GM23248 (cell line): ENCODE measurements at regions not wholly inside any gene's neighbourhood (a gene's known extent, or its start where the extent isn't known, plus 50 kb on each side); places are given as distances from the start of the nearest gene placed in this dataset.
"Not testable (repeated sequence)": the region's sequence is repeated elsewhere in the genome, so short reads cannot be mapped to it uniquely, and the experiment has no call there.

Experiments
- DNase-seq: peaks from one replicate; pipeline ENCODE4 v3.0.0-alpha.2; 2015
- H2AFZ ChIP-seq: fragments of 200-600 bp; sonication (generic); 2 replicates; pipeline ENCODE4 v1.6.1; 2016; ENCODE audit warnings: antibody characterized with exemption
- H3F3A ChIP-seq: fragments of 200-600 bp; sonication (generic); 2 replicates; pipeline ENCODE4 v1.6.1; 2016; ENCODE audit warnings: mild to moderate bottlenecking, antibody characterized with exemption, mixed run types; ENCODE audit not compliant: insufficient read depth
- H3K27ac ChIP-seq: fragments of 200-600 bp; sonication (generic); 2 replicates; pipeline ENCODE4 v1.5.1; 2016; ENCODE audit warnings: mild to moderate bottlenecking
- H3K27me3 ChIP-seq: fragments of 200-600 bp; sonication (generic); replicated peaks from 2 replicates; pipeline ENCODE4 v1.6.1; 2016; ENCODE audit warnings: mild to moderate bottlenecking; ENCODE audit not compliant: insufficient read depth
- H3K36me3 ChIP-seq: fragments of 200-600 bp; sonication (generic); 2 replicates; pipeline ENCODE4 v1.6.1; 2016; ENCODE audit warnings: low read depth, mild to moderate bottlenecking
- H3K4me1 ChIP-seq: fragments of 200-600 bp; sonication (generic); 2 replicates; pipeline ENCODE4 v1.6.1; 2016; ENCODE audit warnings: mild to moderate bottlenecking; ENCODE audit not compliant: insufficient read depth
- H3K4me2 ChIP-seq: fragments of 200-600 bp; sonication (generic); one replicate; pipeline ENCODE4 v1.6.1; 2016; ENCODE audit warnings: mild to moderate bottlenecking; ENCODE audit not compliant: unreplicated experiment
- H3K4me3 ChIP-seq: fragments of 200-600 bp; sonication (generic); 2 replicates; pipeline ENCODE4 v1.5.1; 2016; ENCODE audit warnings: mild to moderate bottlenecking
- H3K79me2 ChIP-seq: fragments of 200-600 bp; sonication (generic); 2 replicates; pipeline ENCODE4 v1.6.1; 2016; ENCODE audit warnings: mild to moderate bottlenecking; ENCODE audit not compliant: insufficient read depth
- H3K9ac ChIP-seq: fragments of 200-600 bp; sonication (generic); 2 replicates; pipeline ENCODE4 v1.6.1; 2016; ENCODE audit warnings: mild to moderate bottlenecking
- H3K9me2 ChIP-seq: fragments of 200-600 bp; sonication (generic); 2 replicates; pipeline ENCODE4 v1.6.1; 2016; ENCODE audit warnings: mixed run types, mild to moderate bottlenecking, moderate library complexity; ENCODE audit not compliant: insufficient read depth
- H3K9me3 ChIP-seq: fragments of 200-600 bp; sonication (generic); one replicate; pipeline ENCODE4 v1.6.1; 2017; ENCODE audit warnings: low read depth
- H4K20me1 ChIP-seq: fragments of 200-600 bp; sonication (generic); 2 replicates; pipeline ENCODE4 v1.6.0; 2016; ENCODE audit not compliant: insufficient read depth
- EZH2 ChIP-seq: fragments of 200-600 bp; sonication (generic); IDR thresholded peaks from 2 replicates; pipeline ENCODE4 v1.6.1; 2018; ENCODE audit warnings: antibody characterized with exemption, mild to moderate bottlenecking; ENCODE audit not compliant: insufficient read depth, poor library complexity, severe bottlenecking
- EZH2phosphoT487 ChIP-seq: fragments of 200-600 bp; sonication (generic); IDR thresholded peaks from 2 replicates; pipeline ENCODE4 v1.6.1; 2018; ENCODE audit warnings: antibody characterized with exemption, moderate library complexity, mild to moderate bottlenecking, low read depth; ENCODE audit not compliant: insufficient read depth
- WGBS, 2 experiments: methylation state at CpG; one replicate each; pipeline ENCODE4 v1.1.6; 2015 to 2017; ENCODE audit warnings: low lambda C conversion rate in 2 of 2, low coverage in 1 of 2; ENCODE audit errors: missing lambda C conversion rate in 2 of 2; 5-methylcytosine and 5-hydroxymethylcytosine counted together
- in situ Hi-C: fragments of 300-500 bp; cut with MboI; formaldehyde crosslinking; loops from 2 replicates; pipeline ENCODE4 v1.15.0; 2020

GRCh38 chr13:22915442-22916082 lies 265.2 kb upstream of the SGCG start:
- Histone ChIP-seq H2AFZ (peak overlapping the region; percentile 85), H3K9me2 (no peaks in the 10 kb centered on the region), H3K36me3 (no peaks in the 10 kb centered on the region), H3K9me3 (no peaks in the 10 kb centered on the region), H3K4me1 (peaks cover 3% of the 10 kb centered on the region; the same call in 1 of the 2 replicates), H3K4me2 (peak overlapping the region; percentile 97), H3K27me3 (peaks cover 26% of the 10 kb centered on the region; the same call in 1 of the 2 replicates), H3K27ac (no peak overlapping the region), H3K9ac (peak overlapping the region; percentile 30), H3K79me2 (no peaks in the 10 kb centered on the region), H3K4me3 (peak overlapping the region; percentile 80), H3F3A (no peaks in the 10 kb centered on the region), H4K20me1 (no peaks in the 10 kb centered on the region)
- WGBS, 2 experiments: 0 to 1% methylated on average over 20 to 58 of the region's 58 CpGs
- DNase-seq: peak; percentile 56
- in situ Hi-C loops: no loop called here
- TF ChIP-seq EZH2phosphoT487 (no peak), EZH2 (no peak)

GRCh38 chr13:22916276-22916675 lies 264.5 kb upstream of the SGCG start:
- H3K4me1 ChIP-seq, in situ Hi-C loops, H3K9me3 ChIP-seq, H3K79me2 ChIP-seq, H3K27ac ChIP-seq, H3K9me2 ChIP-seq, H3F3A ChIP-seq, H3K4me2 ChIP-seq, H4K20me1 ChIP-seq, DNase-seq, H3K36me3 ChIP-seq, H3K9ac ChIP-seq: not testable (repeated sequence)
- H3K4me3 ChIP-seq: peak overlapping the region; percentile 80; the same call in 1 of the 2 replicates
- peaks cover 26% of the 10 kb centered on the region; the same call in 1 of the 2 replicates for H3K27me3 ChIP-seq
- 22 to 32% methylated on average over 4 of the region's 4 CpGs for WGBS, 2 experiments
- H2AFZ ChIP-seq: peak overlapping the region; percentile 85

GRCh38 chr13:22925881-22926747 lies 254.7 kb upstream of the SGCG start:
- WGBS, 2 experiments: 20 to 41% methylated on average over 23 to 55 of the region's 55 CpGs
- Histone ChIP-seq H3K27me3 (no peaks in the 10 kb centered on the region), H3K4me3 (no peak overlapping the region), H3F3A (no peaks in the 10 kb centered on the region), H4K20me1 (no peaks in the 10 kb centered on the region), H2AFZ (peak overlapping the region; percentile 41; the same call in 1 of the 2 replicates), H3K4me2 (no peak overlapping the region), H3K9me2 (no peaks in the 10 kb centered on the region), H3K36me3 (no peaks in the 10 kb centered on the region), H3K79me2 (no peaks in the 10 kb centered on the region), H3K9me3 (no peaks in the 10 kb centered on the region), H3K27ac (no peak overlapping the region), H3K9ac (no peak overlapping the region), H3K4me1 (no peaks in the 10 kb centered on the region)
- TF ChIP-seq EZH2 (no peak), EZH2phosphoT487 (no peak)
- in situ Hi-C loops: no loop called here
- peak; percentile 28 for DNase-seq

GRCh38 chr13:22926748-22927400 lies 253.9 kb upstream of the SGCG start:
- Histone ChIP-seq H4K20me1 (no peaks in the 10 kb centered on the region), H3K27me3 (no peaks in the 10 kb centered on the region), H3K4me1 (no peaks in the 10 kb centered on the region), H3K4me2 (no peak overlapping the region), H3K9me2 (no peaks in the 10 kb centered on the region), H3K27ac (no peak overlapping the region), H3K9ac (no peak overlapping the region), H3F3A (no peaks in the 10 kb centered on the region), H3K9me3 (no peaks in the 10 kb centered on the region), H3K79me2 (no peaks in the 10 kb centered on the region), H3K36me3 (no peaks in the 10 kb centered on the region), H2AFZ (no peak overlapping the region; the same call in 1 of the 2 replicates), H3K4me3 (no peak overlapping the region)
- 31 to 33% methylated on average over 44 of the region's 56 CpGs for WGBS, 2 experiments
- TF ChIP-seq EZH2phosphoT487 (no peak), EZH2 (no peak)
- in situ Hi-C loops: no loop called here
- DNase-seq: no peak

- H3F3A ChIP-seq, H3K4me3 ChIP-seq, H3K27me3 ChIP-seq, H3K9ac ChIP-seq, H3K27ac ChIP-seq, H3K9me3 ChIP-seq, H2AFZ ChIP-seq, in situ Hi-C loops, H4K20me1 ChIP-seq, H3K4me1 ChIP-seq, H3K36me3 ChIP-seq, H3K79me2 ChIP-seq, DNase-seq, H3K4me2 ChIP-seq, H3K9me2 ChIP-seq: not testable (repeated sequence)
- WGBS, 2 experiments: 48 to 51% methylated on average over 4 of the region's 4 CpGs
Measured at GRCh38 chr13:22927845-22928244, 252.9 kb upstream of the SGCG start.
